H1 (cell line): ENCODE measurements at regions not wholly inside any gene's neighbourhood (a gene's known extent, or its start where the extent isn't known, plus 50 kb on each side); places are given as distances from the start of the nearest gene placed in this dataset.

ENCODE experiments used
- CTCF ChIA-PET: fragments of 300-600 bp; sonication (Branson Sonifier 250); formaldehyde crosslinking; loops from one replicate; lab custom pipeline; 2021; ENCODE audit not compliant: partially characterized antibody; lab: Charles Lee
- POLR2A ChIA-PET: fragments of 300-600 bp; sonication (Branson Sonifier 250); formaldehyde crosslinking; loops from one replicate; lab custom pipeline; 2021; ENCODE audit warnings: inconsistent platforms; ENCODE audit not compliant: partially characterized antibody; lab: Charles Lee
- DNase-seq, 2 experiments: peaks; one replicate each; pipeline versions ENCODE4 v3.0.0 to v3.0.0-alpha.2; 2010 to 2022; ENCODE audit warnings: low spot score in 2 of 2, low read depth in 1 of 2, mixed read lengths in 1 of 2
- FAIRE-seq: peaks from 2 replicates; lab custom pipeline; 2011; peaks lifted over from hg19 to GRCh38; lab: Jason Lieb, UNC
- H2AFZ ChIP-seq: 2 replicates; pipeline ENCODE4 v1.8.1; 2012; ENCODE audit warnings: low read length, inconsistent platforms
- H2AK5ac ChIP-seq: 2 replicates; pipeline ENCODE4 v1.6.1; 2013; ENCODE audit warnings: low read depth, low read length
- H2BK120ac ChIP-seq: replicated peaks from 2 replicates; pipeline ENCODE3; 2013; ENCODE audit warnings: low read depth, low read length, inconsistent platforms
- H2BK12ac ChIP-seq: 2 replicates; pipeline ENCODE4 v1.6.1; 2013; ENCODE audit warnings: low read depth, low read length
- H2BK15ac ChIP-seq: 2 replicates; pipeline ENCODE4 v1.6.1; 2013; ENCODE audit warnings: low read length
- H2BK20ac ChIP-seq: 2 replicates; pipeline ENCODE4 v1.6.1; 2013; ENCODE audit warnings: low read length
- H2BK5ac ChIP-seq: 2 replicates; pipeline ENCODE4 v1.6.1; 2013; ENCODE audit warnings: low read depth, low read length
- H3K14ac ChIP-seq: 2 replicates; pipeline ENCODE4 v1.6.1; 2013; ENCODE audit warnings: inconsistent platforms; ENCODE audit not compliant: insufficient read length
- H3K18ac ChIP-seq: 2 replicates; pipeline ENCODE4 v1.6.1; 2013; ENCODE audit warnings: low read length; ENCODE audit errors: extremely low read depth
- H3K23ac ChIP-seq: 2 replicates; pipeline ENCODE4 v1.6.1; 2013; ENCODE audit warnings: inconsistent platforms; ENCODE audit not compliant: insufficient read length
- H3K23me2 ChIP-seq: 2 replicates; pipeline ENCODE4 v1.6.1; 2013; ENCODE audit warnings: low read depth, low read length
- H3K27ac ChIP-seq: 2 replicates; pipeline ENCODE4 v1.6.1; 2011; ENCODE audit warnings: low read depth, low read length, inconsistent platforms
- H3K27me3 ChIP-seq, 4 experiments: replicated peaks in 1 of 4; 1 replicate in 1 of 4; 2 replicates in 3 of 4; pipeline versions ENCODE4 v1.6.1 to v1.8.1; 2011 to 2013; ENCODE audit warnings: low read length in 3 of 4, mild to moderate bottlenecking in 3 of 4, inconsistent platforms in 2 of 4, mixed read lengths in 2 of 4, moderate library complexity in 1 of 4; ENCODE audit not compliant: control insufficient read depth in 3 of 4, insufficient read depth in 3 of 4; ENCODE audit errors: extremely low read depth in 1 of 4
- H3K36me3 ChIP-seq, 4 experiments: 2 replicates each; pipeline versions ENCODE4 v1.6.1 to v1.8.1; 2011 to 2013; ENCODE audit warnings: mild to moderate bottlenecking in 4 of 4, low read length in 3 of 4, moderate library complexity in 2 of 4, control low read depth in 1 of 4, inconsistent platforms in 1 of 4; ENCODE audit not compliant: insufficient read depth in 4 of 4, control insufficient read depth in 2 of 4
- H3K4ac ChIP-seq: replicated peaks from 2 replicates; pipeline ENCODE3; 2013; ENCODE audit warnings: low read length, low read depth, mixed read lengths, inconsistent platforms; ENCODE audit not compliant: insufficient read length
- H3K4me1 ChIP-seq, 4 experiments: replicated peaks in 1 of 4; 1 replicate in 1 of 4; 2 replicates in 3 of 4; pipeline versions ENCODE4 v1.6.1 to v1.8.1; 2011 to 2013; ENCODE audit warnings: low read length in 3 of 4, inconsistent platforms in 2 of 4, mixed read lengths in 1 of 4; ENCODE audit not compliant: insufficient read depth in 4 of 4, control insufficient read depth in 3 of 4
- H3K4me2 ChIP-seq, 2 experiments: 2 replicates each; pipeline versions ENCODE4 v1.6.1 to v1.8.1; 2011 to 2013; ENCODE audit warnings: low read depth in 2 of 2, low read length in 2 of 2, control low read depth in 1 of 2, inconsistent platforms in 1 of 2, mild to moderate bottlenecking in 1 of 2; ENCODE audit not compliant: insufficient read depth in 1 of 2
- H3K4me3 ChIP-seq, 4 experiments: fragments of 200-600, 300-600 bp in 1 of 4; sonication (generic), shearing (Covaris generic), sonication (Bioruptor Twin) in 1 of 4; 2 replicates each; pipeline versions ENCODE4 v1.5.1 to v1.8.1; 2011 to 2016; ENCODE audit warnings: low read length in 4 of 4, low read depth in 3 of 4, control low read depth in 2 of 4, inconsistent platforms in 2 of 4, mild to moderate bottlenecking in 2 of 4, mixed read lengths in 1 of 4, moderate library complexity in 1 of 4; ENCODE audit not compliant: insufficient read depth in 2 of 4; ENCODE audit errors: extremely low read depth in 1 of 4
- H3K56ac ChIP-seq: replicated peaks from 2 replicates; pipeline ENCODE3; 2013; ENCODE audit warnings: low read depth, mild to moderate bottlenecking, mixed read lengths, low read length, inconsistent platforms; ENCODE audit not compliant: insufficient read length
- H3K79me1 ChIP-seq: 2 replicates; pipeline ENCODE4 v1.6.1; 2013; ENCODE audit warnings: low read depth, low read length, control low read depth
- H3K79me2 ChIP-seq, 2 experiments: 2 replicates each; pipeline versions ENCODE4 v1.6.1 to v1.8.1; 2012 to 2013; ENCODE audit warnings: low read length in 2 of 2, mild to moderate bottlenecking in 2 of 2, inconsistent platforms in 1 of 2; ENCODE audit not compliant: insufficient read depth in 2 of 2, control insufficient read depth in 1 of 2
- H3K9ac ChIP-seq, 4 experiments: replicated peaks in 1 of 4; 1 replicate in 1 of 4; 2 replicates in 3 of 4; pipeline versions ENCODE4 v1.6.1 to v1.8.1; 2011 to 2013; ENCODE audit warnings: low read depth in 3 of 4, low read length in 3 of 4, control low read depth in 2 of 4, mild to moderate bottlenecking in 2 of 4, moderate library complexity in 2 of 4, inconsistent platforms in 1 of 4; ENCODE audit errors: extremely low read depth in 1 of 4
- H3K9me3 ChIP-seq, 2 experiments: 2 replicates each; pipeline versions ENCODE4 v1.6.1 to v1.8.1; 2012 to 2013; ENCODE audit warnings: mild to moderate bottlenecking in 2 of 2, moderate library complexity in 2 of 2, control low read depth in 1 of 2, inconsistent platforms in 1 of 2, low read depth in 1 of 2, low read length in 1 of 2, mixed read lengths in 1 of 2; ENCODE audit not compliant: insufficient read depth in 2 of 2
- H4K20me1 ChIP-seq, 2 experiments: replicated peaks in 1 of 2; 2 replicates each; pipeline versions ENCODE3 to v1.8.1; 2011 to 2013; ENCODE audit warnings: inconsistent platforms in 2 of 2, low read length in 2 of 2, mild to moderate bottlenecking in 1 of 2; ENCODE audit not compliant: insufficient read depth in 2 of 2, control insufficient read depth in 1 of 2
- H4K5ac ChIP-seq: 2 replicates; pipeline ENCODE4 v1.6.1; 2013; ENCODE audit warnings: low read length, low read depth, mixed read lengths, inconsistent platforms; ENCODE audit not compliant: insufficient read length
- H4K8ac ChIP-seq: 2 replicates; pipeline ENCODE4 v1.8.0; 2013; ENCODE audit warnings: mild to moderate bottlenecking, moderate library complexity, low read length, inconsistent platforms; ENCODE audit not compliant: insufficient read depth; ENCODE audit errors: extremely low read depth
- H4K91ac ChIP-seq: replicated peaks from 2 replicates; pipeline ENCODE3; 2013; ENCODE audit warnings: low read length, mixed read lengths, inconsistent platforms; ENCODE audit not compliant: insufficient read length
- SAP30 ChIP-seq: fragments of 300-600 bp; sonication (generic); IDR thresholded peaks from 2 replicates; pipeline ENCODE4 v1.7.1; 2012; ENCODE audit warnings: low read length, moderate library complexity, mild to moderate bottlenecking, inconsistent platforms; ENCODE audit not compliant: insufficient read depth, insufficient replicate concordance
- TAF7 ChIP-seq: optimal IDR thresholded peaks from 2 replicates; pipeline ENCODE3; 2011; ENCODE audit warnings: low read depth, mild to moderate bottlenecking, inconsistent platforms, low read length, moderate library complexity, borderline replicate concordance
- WGBS, 2 experiments: shearing (Covaris generic) in 1 of 2; methylation state at CpG; one replicate each; pipeline versions ENCODE4 v1.1.6 to v1.1.7; 2013 to 2015; ENCODE audit warnings: low lambda C conversion rate in 2 of 2, mixed read lengths in 2 of 2, inconsistent platforms in 1 of 2, low coverage in 1 of 2, missing lambda C conversion rate in 1 of 2; ENCODE audit not compliant: insufficient replicate concordance in 2 of 2, insufficient coverage in 1 of 2, insufficient read length in 1 of 2; ENCODE audit errors: extremely low coverage in 1 of 2, missing lambda C conversion rate in 1 of 2; 5-methylcytosine and 5-hydroxymethylcytosine counted together

DNA sequence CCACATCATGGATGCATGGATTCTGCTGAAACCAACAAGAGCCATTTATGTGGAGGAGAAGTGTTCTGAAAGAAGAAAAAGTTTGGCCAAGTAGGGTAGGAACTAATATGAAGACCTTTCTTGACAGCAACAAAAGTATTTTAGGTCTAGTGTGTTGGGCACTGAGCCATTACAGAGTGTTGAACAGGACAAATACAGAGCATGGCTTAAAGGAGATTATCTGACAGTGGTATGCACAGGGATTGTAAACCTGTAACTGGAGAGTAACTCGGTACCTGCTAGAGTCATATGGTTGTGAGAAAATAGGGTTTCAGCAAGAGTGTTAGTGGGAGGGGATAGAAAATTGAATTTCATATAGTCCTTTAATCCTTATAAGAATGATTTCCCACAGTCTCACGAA, 513.2 kb upstream of the WWC1 start:
- Histone ChIP-seq H3K56ac (no peak overlapping the region), H3K27me3 (no peaks in the 10 kb centered on the region), H3K4me3 (no peak overlapping the region), H4K5ac (no peak overlapping the region), H3K14ac (no peak overlapping the region), H3K23ac (no peak overlapping the region), H3K4me1 (no peaks in the 10 kb centered on the region), H4K91ac (no peak overlapping the region), H2BK20ac (no peak overlapping the region), H2AK5ac (no peak overlapping the region), H3K4me2 (no peak overlapping the region), H3K79me2 (no peaks in the 10 kb centered on the region), H2BK5ac (no peak overlapping the region), H4K8ac (no peak overlapping the region), H2BK15ac (no peak overlapping the region), H3K9ac (no peak overlapping the region), H3K27ac (no peak overlapping the region), H2BK12ac (no peak overlapping the region), H2AFZ (no peak overlapping the region), H3K36me3 (no peaks in the 10 kb centered on the region), H3K9me3 (no peaks in the 10 kb centered on the region), H3K18ac (no peak overlapping the region), H3K23me2 (no peaks in the 10 kb centered on the region), H4K20me1 (no peaks in the 10 kb centered on the region), H3K4ac (no peak overlapping the region), H2BK120ac (no peak overlapping the region), H3K79me1 (no peaks in the 10 kb centered on the region)
- CTCF ChIA-PET = interaction anchor here (1.4 kb wide), 1 partner anchor 9 kb away, joined by 5 read pairs; no protein-coding TSS in a partner anchor
- FAIRE-seq = no peak
- 86% methylated on average over 2 of the region's 2 CpGs; no CpG with 5 or more reads in 1 of the 2 experiments for WGBS, 2 experiments
- DNase-seq = no peak
- POLR2A ChIA-PET = no interaction called here
- no peak for TF ChIP-seq TAF7
- no peak for TF ChIP-seq SAP30
